GM21825 (cell line): ENCODE measurements at regions not wholly inside any gene's neighbourhood (a gene's known extent, or its start where the extent isn't known, plus 50 kb on each side); places are given as distances from the start of the nearest gene placed in this dataset.

Experiments used
- ATAC-seq: cut with Tn5 transposase; IDR thresholded peaks from one replicate; pipeline ENCODE4 v1.9.1; 2021; ENCODE audit warnings: mild to moderate bottlenecking, moderate library complexity; ENCODE audit not compliant: unreplicated experiment

- no peak for ATAC-seq
Observed at GRCh38 chr9:78781681-78782080, 484.8 kb downstream of the PSAT1 start.

GRCh38 chr9:78782234-78782633 lies 485.3 kb downstream of the PSAT1 start:
- no peak for ATAC-seq

- ATAC-seq = no peak
Observed at GRCh38 chr9:78782858-78783257, 485.9 kb downstream of the PSAT1 start.

- ATAC-seq = no peak
Observed at GRCh38 chr9:78783743-78784142, 486.8 kb downstream of the PSAT1 start.

- ATAC-seq = no peak
Observed at GRCh38 chr9:78786794-78787193, 489.9 kb downstream of the PSAT1 start.

- no peak for ATAC-seq
Observed at GRCh38 chr9:78788101-78788500, 491.2 kb downstream of the PSAT1 start.

- ATAC-seq = no peak
Observed at GRCh38 chr9:78791779-78792178, 494.9 kb downstream of the PSAT1 start.

- no peak for ATAC-seq
Observed at GRCh38 chr9:78792745-78793144, 495.8 kb downstream of the PSAT1 start.

GRCh38 chr9:78805771-78806170 lies 508.8 kb downstream of the PSAT1 start:
- no peak for ATAC-seq

GRCh38 chr9:78806492-78807160 lies 509.7 kb downstream of the PSAT1 start:
- ATAC-seq = no peak

- no peak for ATAC-seq
Observed at GRCh38 chr9:78807286-78807685, 510.4 kb downstream of the PSAT1 start.

GRCh38 chr9:78808048-78808447 lies 511.1 kb downstream of the PSAT1 start:
- no peak for ATAC-seq

GRCh38 chr9:78811622-78812276 lies 514.8 kb downstream of the PSAT1 start:
- ATAC-seq = no peak

- ATAC-seq = no peak
Observed at GRCh38 chr9:78812665-78813064, 515.7 kb downstream of the PSAT1 start.

- ATAC-seq = no peak
Observed at GRCh38 chr9:78813602-78814180, 516.8 kb downstream of the PSAT1 start.

GRCh38 chr9:78821126-78821822 lies 524.3 kb downstream of the PSAT1 start:
- peak; percentile 74 for ATAC-seq

- ATAC-seq = no peak
Observed at GRCh38 chr9:78826527-78826926, 529.6 kb downstream of the PSAT1 start.

GRCh38 chr9:78828521-78828920 lies 531.6 kb downstream of the PSAT1 start:
- ATAC-seq = no peak

- no peak for ATAC-seq
Observed at GRCh38 chr9:78830301-78830700, 533.4 kb downstream of the PSAT1 start.

GRCh38 chr9:78831726-78832125 lies 534.8 kb downstream of the PSAT1 start:
- ATAC-seq = no peak

GRCh38 chr9:78835928-78836450 lies 539.1 kb downstream of the PSAT1 start:
- ATAC-seq = no peak

GRCh38 chr9:78839252-78839651 lies 542.3 kb downstream of the PSAT1 start:
- no peak for ATAC-seq
